GM23338 (cell line): ENCODE measurements at regions not wholly inside any gene's neighbourhood (a gene's known extent, or its start where the extent isn't known, plus 50 kb on each side); places are given as distances from the start of the nearest gene placed in this dataset.

ENCODE experiments used
- ATAC-seq: fragments of 200-7000 bp; cut with Tn5 transposase; 3 replicates; pipeline ENCODE4 v1.9.1; 2020
- DNase-seq: peaks from one replicate; pipeline ENCODE4 v3.0.0-alpha.2; 2015; ENCODE audit warnings: low spot score
- H2AFZ ChIP-seq: fragments of 200-600 bp; sonication (generic); 2 replicates; pipeline ENCODE4 v1.8.0; 2016; ENCODE audit warnings: antibody characterized with exemption, mild to moderate bottlenecking, moderate library complexity
- H3F3A ChIP-seq: fragments of 200-600 bp; sonication (generic); replicated peaks from 2 replicates; pipeline ENCODE4 v1.8.0; 2017; ENCODE audit warnings: antibody characterized with exemption, mixed run types, low read depth
- H3K27ac ChIP-seq: fragments of 200-600 bp; sonication (generic); 2 replicates; pipeline ENCODE4 v1.6.1; 2016; ENCODE audit warnings: low read depth
- H3K27me3 ChIP-seq: fragments of 200-600 bp; sonication (generic); 2 replicates; pipeline ENCODE4 v1.8.0; 2016; ENCODE audit warnings: mild to moderate bottlenecking, mixed run types, moderate library complexity; ENCODE audit not compliant: insufficient read depth
- H3K36me3 ChIP-seq: fragments of 200-600 bp; sonication (generic); 2 replicates; pipeline ENCODE4 v1.8.0; 2016; ENCODE audit warnings: mild to moderate bottlenecking; ENCODE audit not compliant: insufficient read depth
- H3K4me1 ChIP-seq: fragments of 200-600 bp; sonication (generic); 2 replicates; pipeline ENCODE4 v1.8.0; 2016; ENCODE audit warnings: mild to moderate bottlenecking, moderate library complexity; ENCODE audit not compliant: insufficient read depth
- H3K4me2 ChIP-seq: fragments of 200-600 bp; sonication (generic); 2 replicates; pipeline ENCODE4 v1.7.1; 2017; ENCODE audit warnings: mixed run types
- H3K4me3 ChIP-seq: fragments of 200-600 bp; sonication (generic); 2 replicates; pipeline ENCODE4 v1.6.1; 2016; ENCODE audit warnings: mixed run types
- H3K79me2 ChIP-seq: fragments of 200-600 bp; sonication (generic); replicated peaks from 2 replicates; pipeline ENCODE4 v1.8.0; 2017; ENCODE audit warnings: mild to moderate bottlenecking; ENCODE audit not compliant: insufficient read depth
- H3K9me2 ChIP-seq: fragments of 200-600 bp; sonication (generic); 2 replicates; pipeline ENCODE4 v1.8.0; 2017; ENCODE audit not compliant: insufficient read depth
- H4K20me1 ChIP-seq: fragments of 200-600 bp; sonication (generic); replicated peaks from 2 replicates; pipeline ENCODE4 v1.8.0; 2017; ENCODE audit warnings: mild to moderate bottlenecking; ENCODE audit not compliant: insufficient read depth
- H3K27ac Mint-ChIP-seq: 2 replicates; pipeline ENCODE4 v1.8.0; 2020; ENCODE audit warnings: inconsistent platforms, mild to moderate bottlenecking, moderate library complexity, mixed read lengths
- H3K27me3 Mint-ChIP-seq: 3 replicates; pipeline ENCODE4 v1.8.0; 2022; ENCODE audit warnings: low read depth, mild to moderate bottlenecking, moderate library complexity, mixed read lengths, inconsistent platforms; ENCODE audit not compliant: insufficient read depth, poor library complexity
- H3K36me3 Mint-ChIP-seq: 3 replicates; pipeline ENCODE4 v1.8.0; 2021; ENCODE audit warnings: low read depth, mild to moderate bottlenecking, inconsistent platforms, moderate library complexity, mixed read lengths
- H3K4me1 Mint-ChIP-seq: 3 replicates; pipeline ENCODE4 v1.8.0; 2020; ENCODE audit warnings: mild to moderate bottlenecking, inconsistent platforms, mixed read lengths
- H3K4me3 Mint-ChIP-seq: 3 replicates; pipeline ENCODE4 v1.8.0; 2021; ENCODE audit warnings: moderate library complexity, mild to moderate bottlenecking, inconsistent platforms, mixed read lengths
- H3K9me3 Mint-ChIP-seq: 3 replicates; pipeline ENCODE4 v1.8.0; 2020; ENCODE audit warnings: moderate library complexity, mild to moderate bottlenecking, inconsistent platforms, mixed read lengths
- CREB1 ChIP-seq: fragments of 250-450 bp; sonication (Bioruptor Pico); IDR thresholded peaks from 2 replicates; pipeline ENCODE4 v1.5.0; 2020; ENCODE audit warnings: low read depth, mild to moderate bottlenecking, moderate library complexity
- CTCF ChIP-seq, 2 experiments: fragments of 200-600 bp in 1 of 2; sonication (generic) in 1 of 2; conservative IDR thresholded peaks; 2 replicates each; pipeline versions ENCODE4 v1.5.1 to v1.6.1; 2016 to 2017; ENCODE audit warnings: antibody characterized with exemption in 2 of 2, low read depth in 2 of 2, mild to moderate bottlenecking in 2 of 2, moderate library complexity in 1 of 2
- ETS1 ChIP-seq: IDR thresholded peaks from 2 replicates; pipeline ENCODE4 v1.6.1; 2016; ENCODE audit warnings: antibody characterized with exemption
- EZH2 ChIP-seq: fragments of 200-600 bp; sonication (generic); IDR thresholded peaks from one replicate; pipeline ENCODE4 v1.8.0; 2017; ENCODE audit warnings: antibody characterized with exemption, mild to moderate bottlenecking, low read depth; ENCODE audit not compliant: unreplicated experiment
- EZH2phosphoT487 ChIP-seq: fragments of 200-600 bp; sonication (generic); IDR thresholded peaks from one replicate; pipeline ENCODE4 v1.8.1; 2018; ENCODE audit warnings: antibody characterized with exemption; ENCODE audit not compliant: unreplicated experiment
- JUNB ChIP-seq: IDR thresholded peaks from one replicate; pipeline ENCODE4 v1.6.1; 2016; ENCODE audit warnings: antibody characterized with exemption; ENCODE audit not compliant: unreplicated experiment
- NANOG ChIP-seq: IDR thresholded peaks from 2 replicates; pipeline ENCODE4 v1.6.1; 2016; ENCODE audit warnings: antibody characterized with exemption, borderline replicate concordance
- POLR2AphosphoS5 ChIP-seq: IDR thresholded peaks from 2 replicates; pipeline ENCODE4 v1.6.1; 2016; ENCODE audit warnings: antibody characterized with exemption, low read depth
- REST ChIP-seq: IDR thresholded peaks from one replicate; pipeline ENCODE4 v1.6.1; 2018; ENCODE audit warnings: antibody characterized with exemption; ENCODE audit not compliant: unreplicated experiment
- STAT1 ChIP-seq: IDR thresholded peaks from one replicate; pipeline ENCODE4 v1.6.1; 2016; ENCODE audit warnings: antibody characterized with exemption; ENCODE audit not compliant: unreplicated experiment
- ZNF114 ChIP-seq: fragments of 250-450 bp; sonication (Bioruptor Pico); IDR thresholded peaks from 2 replicates; pipeline ENCODE4 v1.5.0; 2020; ENCODE audit warnings: mild to moderate bottlenecking, moderate library complexity
- ZNF331 ChIP-seq: fragments of 250-450 bp; sonication (Bioruptor Pico); IDR thresholded peaks from 2 replicates; pipeline ENCODE4 v1.5.0; 2020; ENCODE audit warnings: low read depth, mild to moderate bottlenecking, moderate library complexity
- ZNF462 ChIP-seq: fragments of 250-450 bp; sonication (Bioruptor Pico); IDR thresholded peaks from 2 replicates; pipeline ENCODE4 v1.5.0; 2020; ENCODE audit warnings: mild to moderate bottlenecking, moderate library complexity

- no peaks in the 10 kb centered on the region for H3K9me2 ChIP-seq
- peaks cover 5% of the 10 kb centered on the region; the same call in 1 of the 3 replicates for H3K9me3 Mint-ChIP-seq
- H3K27ac ChIP-seq = no peak overlapping the region
- no peaks in the 10 kb centered on the region for H3K27me3 ChIP-seq
- H3K4me1 Mint-ChIP-seq = no peaks in the 10 kb centered on the region; the same call in 2 of the 3 replicates
- TF ChIP-seq ZNF462 (CRISPR knock-in tag) (no peak), JUNB (no peak), POLR2AphosphoS5 (no peak), ETS1 (no peak), EZH2phosphoT487 (no peak), EZH2 (no peak), STAT1 (no peak), CREB1 (CRISPR knock-in tag) (no peak), ZNF114 (CRISPR knock-in tag) (no peak), NANOG (no peak), REST (no peak), ZNF331 (no peak), CTCF (conservative IDR thresholded peaks at IDR 0.05; ENCODE audit: low read depth in 2 of 2) (no peak)
- peaks cover 4% of the 10 kb centered on the region for H3K27me3 Mint-ChIP-seq
- no peaks in the 10 kb centered on the region for H3K4me1 ChIP-seq
- H3F3A ChIP-seq = no peaks in the 10 kb centered on the region
- no peaks in the 10 kb centered on the region for H4K20me1 ChIP-seq
- no peak for DNase-seq
- H3K36me3 Mint-ChIP-seq = no peaks in the 10 kb centered on the region
- no peak overlapping the region for H3K4me2 ChIP-seq
- no peaks in the 10 kb centered on the region for H3K36me3 ChIP-seq
- no peak overlapping the region for H3K27ac Mint-ChIP-seq
- ATAC-seq = no peak
- no peak overlapping the region for H3K4me3 ChIP-seq
- no peaks in the 10 kb centered on the region for H3K79me2 ChIP-seq
- H3K4me3 Mint-ChIP-seq = no peak overlapping the region
- no peak overlapping the region for H2AFZ ChIP-seq
Measured at GRCh38 chr10:3900391-3900790, 115.4 kb upstream of the KLF6 start.
